ENCODE measurements at regions not wholly inside any gene's neighbourhood (a gene's known extent, or its start where the extent isn't known, plus 50 kb on each side); places are given as distances from the start of the nearest gene placed in this dataset.

DNA sequence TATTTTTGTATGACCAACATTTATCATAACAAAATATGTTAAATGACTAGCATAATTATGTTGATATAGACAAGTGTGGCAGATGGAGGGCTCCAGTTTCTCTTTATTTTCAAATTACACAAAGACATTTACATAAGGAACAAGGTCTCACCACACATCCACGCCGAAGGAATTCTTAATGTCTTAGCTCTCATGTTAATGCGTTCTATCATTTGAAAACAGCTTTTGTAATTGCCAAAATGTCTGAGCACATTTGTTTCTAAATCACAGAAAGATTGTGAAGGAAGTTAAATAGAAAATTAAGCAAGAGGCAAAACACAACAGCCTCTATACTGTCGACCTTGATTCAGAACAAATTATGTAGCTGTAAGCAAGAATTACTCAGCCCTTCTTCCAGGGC is 223.0 kb upstream of the NR5A2 start:
- TF ChIP-seq, protein P1, sequence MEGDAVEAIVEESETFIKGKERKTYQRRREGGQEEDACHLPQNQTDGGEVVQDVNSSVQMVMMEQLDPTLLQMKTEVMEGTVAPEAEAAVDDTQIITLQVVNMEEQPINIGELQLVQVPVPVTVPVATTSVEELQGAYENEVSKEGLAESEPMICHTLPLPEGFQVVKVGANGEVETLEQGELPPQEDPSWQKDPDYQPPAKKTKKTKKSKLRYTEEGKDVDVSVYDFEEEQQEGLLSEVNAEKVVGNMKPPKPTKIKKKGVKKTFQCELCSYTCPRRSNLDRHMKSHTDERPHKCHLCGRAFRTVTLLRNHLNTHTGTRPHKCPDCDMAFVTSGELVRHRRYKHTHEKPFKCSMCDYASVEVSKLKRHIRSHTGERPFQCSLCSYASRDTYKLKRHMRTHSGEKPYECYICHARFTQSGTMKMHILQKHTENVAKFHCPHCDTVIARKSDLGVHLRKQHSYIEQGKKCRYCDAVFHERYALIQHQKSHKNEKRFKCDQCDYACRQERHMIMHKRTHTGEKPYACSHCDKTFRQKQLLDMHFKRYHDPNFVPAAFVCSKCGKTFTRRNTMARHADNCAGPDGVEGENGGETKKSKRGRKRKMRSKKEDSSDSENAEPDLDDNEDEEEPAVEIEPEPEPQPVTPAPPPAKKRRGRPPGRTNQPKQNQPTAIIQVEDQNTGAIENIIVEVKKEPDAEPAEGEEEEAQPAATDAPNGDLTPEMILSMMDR (IDR thresholded peaks at IDR 0.05), result no peak
- no peak for TF ChIP-seq POLR2A (IDR thresholded peaks at IDR 0.05)
- TF ChIP-seq POLR2AphosphoS5 (IDR thresholded peaks at IDR 0.05), result no peak

Measured in suprapubic skin (tissue), 4 donors.